H9 (cell line): ENCODE measurements at regions not wholly inside any gene's neighbourhood (a gene's known extent, or its start where the extent isn't known, plus 50 kb on each side); places are given as distances from the start of the nearest gene placed in this dataset.

Source experiments
- DNase-seq: peaks from one replicate; pipeline ENCODE4 v3.0.0-alpha.2; 2017
- H2AFZ ChIP-seq: one replicate; pipeline ENCODE4 v1.6.1; 2013; ENCODE audit warnings: mild to moderate bottlenecking, low read length, control low read depth, moderate library complexity
- H2AK5ac ChIP-seq: 2 replicates; pipeline ENCODE4 v1.6.1; 2013; ENCODE audit warnings: low read length, control low read depth, mixed read lengths; ENCODE audit not compliant: insufficient read length
- H2BK120ac ChIP-seq: one replicate; pipeline ENCODE4 v1.6.1; 2013; ENCODE audit warnings: low read depth, mild to moderate bottlenecking, low read length, control low read depth, inconsistent platforms; ENCODE audit not compliant: poor library complexity, severe bottlenecking
- H2BK12ac ChIP-seq: 2 replicates; pipeline ENCODE4 v1.6.1; 2013; ENCODE audit warnings: low read length, control low read depth, mixed read lengths, low read depth; ENCODE audit not compliant: insufficient read length
- H2BK15ac ChIP-seq: 2 replicates; pipeline ENCODE4 v1.6.1; 2013; ENCODE audit warnings: low read depth, low read length, control low read depth
- H2BK20ac ChIP-seq: one replicate; pipeline ENCODE4 v1.6.1; 2013; ENCODE audit warnings: low read depth, mild to moderate bottlenecking, low read length, control low read depth, inconsistent platforms; ENCODE audit not compliant: poor library complexity, severe bottlenecking
- H2BK5ac ChIP-seq: 2 replicates; pipeline ENCODE4 v1.6.1; 2013; ENCODE audit warnings: low read length, control low read depth, mixed read lengths; ENCODE audit not compliant: insufficient read length
- H3K14ac ChIP-seq: 2 replicates; pipeline ENCODE4 v1.6.1; 2013; ENCODE audit warnings: low read length, control low read depth; ENCODE audit not compliant: insufficient read depth
- H3K18ac ChIP-seq: 2 replicates; pipeline ENCODE4 v1.6.1; 2013; ENCODE audit warnings: low read depth, mild to moderate bottlenecking, mixed read lengths, low read length, control low read depth; ENCODE audit not compliant: insufficient read length
- H3K23ac ChIP-seq: 2 replicates; pipeline ENCODE4 v1.6.1; 2013; ENCODE audit warnings: low read length, control low read depth, mixed read lengths, low read depth; ENCODE audit not compliant: insufficient read length
- H3K23me2 ChIP-seq: 2 replicates; pipeline ENCODE4 v1.6.1; 2013; ENCODE audit warnings: low read depth, mild to moderate bottlenecking, mixed read lengths, low read length, control low read depth; ENCODE audit not compliant: insufficient read length, poor library complexity, severe bottlenecking
- H3K27ac ChIP-seq: 2 replicates; pipeline ENCODE4 v1.5.1; 2013; ENCODE audit warnings: low read length, control low read depth, mixed read lengths, low read depth; ENCODE audit not compliant: insufficient read length
- H3K27me3 ChIP-seq: 2 replicates; pipeline ENCODE4 v1.6.1; 2013; ENCODE audit warnings: low read length, control low read depth, inconsistent platforms; ENCODE audit not compliant: insufficient read depth
- H3K4ac ChIP-seq: 2 replicates; pipeline ENCODE4 v1.6.1; 2013; ENCODE audit warnings: low read depth, mild to moderate bottlenecking, control low read depth, inconsistent platforms, low read length, moderate library complexity
- H3K4me1 ChIP-seq: 2 replicates; pipeline ENCODE4 v1.6.1; 2013; ENCODE audit warnings: low read length, control low read depth, inconsistent platforms; ENCODE audit not compliant: insufficient read depth
- H3K4me2 ChIP-seq: 2 replicates; pipeline ENCODE4 v1.6.1; 2013; ENCODE audit warnings: low read length, control low read depth, mixed read lengths; ENCODE audit not compliant: insufficient read length, insufficient read depth
- H3K56ac ChIP-seq: 2 replicates; pipeline ENCODE4 v1.6.1; 2013; ENCODE audit warnings: low read depth, mild to moderate bottlenecking, mixed read lengths, low read length, control low read depth; ENCODE audit not compliant: insufficient read length
- H3K79me1 ChIP-seq: 2 replicates; pipeline ENCODE4 v1.6.1; 2013; ENCODE audit warnings: low read depth, mild to moderate bottlenecking, moderate library complexity, low read length, control low read depth, inconsistent platforms; ENCODE audit not compliant: insufficient read depth, poor library complexity, severe bottlenecking
- H3K79me2 ChIP-seq: 2 replicates; pipeline ENCODE4 v1.6.1; 2013; ENCODE audit warnings: low read length, control low read depth, inconsistent platforms; ENCODE audit not compliant: insufficient read depth
- H3K9ac ChIP-seq: 2 replicates; pipeline ENCODE4 v1.6.1; 2013; ENCODE audit warnings: low read length, control low read depth, mixed read lengths; ENCODE audit not compliant: insufficient read length; ENCODE audit errors: extremely low read depth
- H3K9me3 ChIP-seq: one replicate; pipeline ENCODE4 v1.6.1; 2013; ENCODE audit warnings: low read depth, low read length, inconsistent platforms; ENCODE audit not compliant: control insufficient read depth
- H3T11ph ChIP-seq: one replicate; pipeline ENCODE4 v1.6.1; 2013; ENCODE audit warnings: mild to moderate bottlenecking, low read length, control low read depth, inconsistent platforms
- H4K20me1 ChIP-seq: one replicate; pipeline ENCODE4 v1.6.1; 2013; ENCODE audit not compliant: control insufficient read depth, insufficient read length, insufficient read depth
- H4K5ac ChIP-seq: 2 replicates; pipeline ENCODE4 v1.6.1; 2013; ENCODE audit warnings: low read depth, mild to moderate bottlenecking, mixed read lengths, low read length, control low read depth; ENCODE audit not compliant: insufficient read length
- H4K8ac ChIP-seq: replicated peaks from 2 replicates; pipeline ENCODE4 v1.6.1; 2013; ENCODE audit warnings: low read length, control low read depth, mixed read lengths, low read depth; ENCODE audit not compliant: insufficient read length
- H4K91ac ChIP-seq: 2 replicates; pipeline ENCODE4 v1.6.1; 2013; ENCODE audit warnings: low read depth, mild to moderate bottlenecking, moderate library complexity, mixed read lengths, low read length, control low read depth; ENCODE audit not compliant: insufficient read length
- H3K27ac Mint-ChIP-seq, 3 experiments: 2 replicates in 2 of 3; 3 replicates in 1 of 3; pipeline ENCODE4 v1.8.0; 2020 to 2021; ENCODE audit warnings: mixed read lengths in 3 of 3, mild to moderate bottlenecking in 1 of 3, moderate library complexity in 1 of 3
- H3K27me3 Mint-ChIP-seq: 2 replicates; pipeline ENCODE4 v1.8.0; 2021; ENCODE audit warnings: low read depth, mild to moderate bottlenecking, moderate library complexity, mixed read lengths
- H3K36me3 Mint-ChIP-seq, 3 experiments: 2 replicates in 2 of 3; 3 replicates in 1 of 3; pipeline ENCODE4 v1.8.0; 2020 to 2021; ENCODE audit warnings: low read depth in 3 of 3, mixed read lengths in 3 of 3; ENCODE audit not compliant: insufficient read depth in 1 of 3
- H3K4me1 Mint-ChIP-seq, 2 experiments: 2 replicates each; pipeline ENCODE4 v1.8.0; 2020; ENCODE audit warnings: mixed read lengths in 2 of 2
- H3K4me3 Mint-ChIP-seq, 2 experiments: 2 replicates in 1 of 2; 3 replicates in 1 of 2; pipeline ENCODE4 v1.8.0; 2020 to 2021; ENCODE audit warnings: mild to moderate bottlenecking in 2 of 2, mixed read lengths in 2 of 2, moderate library complexity in 1 of 2
- H3K9me3 Mint-ChIP-seq, 2 experiments: 2 replicates in 1 of 2; 3 replicates in 1 of 2; pipeline ENCODE4 v1.8.0; 2020; ENCODE audit warnings: mild to moderate bottlenecking in 2 of 2, mixed read lengths in 2 of 2, moderate library complexity in 1 of 2
- WGBS: extraction: QIAGEN DNeasy Blood & Tissue Kit; methylation state at CpG from one replicate; pipeline ENCODE4 v1.1.7; 2013; ENCODE audit warnings: missing lambda C conversion rate, low lambda C conversion rate, mixed read lengths; ENCODE audit not compliant: insufficient read length; ENCODE audit errors: extremely low coverage; 5-methylcytosine and 5-hydroxymethylcytosine counted together
- TF ChIP-seq, protein P1 (sequence below): fragments of 200-600 bp; sonication (generic); conservative IDR thresholded peaks from 3 replicates; pipeline ENCODE4 v1.8.0; 2021; ENCODE audit warnings: antibody characterized with exemption, mild to moderate bottlenecking

DNA sequence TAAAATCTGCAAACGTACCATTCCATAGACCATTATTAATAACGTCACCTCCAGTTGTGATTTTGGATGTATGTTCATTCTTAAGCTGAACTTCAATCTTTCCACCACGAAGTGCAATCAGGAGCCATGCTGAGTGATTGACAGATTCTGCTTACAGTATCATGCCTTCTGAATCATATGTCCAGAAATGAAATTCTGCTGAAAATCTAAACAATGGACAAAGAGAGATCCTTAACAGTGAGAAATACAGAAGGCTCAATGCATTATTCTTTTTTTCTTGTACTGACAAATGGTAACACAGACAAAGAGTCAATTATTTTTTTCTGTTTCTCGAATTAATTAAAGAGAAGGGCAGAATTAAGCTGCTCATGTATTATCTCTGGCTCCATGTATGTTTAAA, 1114.5 kb downstream of the EPHA3 start:
- WGBS = no CpG with 5 or more reads among the region's 4 CpGs
- Histone ChIP-seq H2BK5ac (no peak overlapping the region), H2BK12ac (no peak overlapping the region), H3K9me3 (no peaks in the 10 kb centered on the region), H2AK5ac (no peak overlapping the region), H3K4ac (no peak overlapping the region), H4K5ac (no peak overlapping the region), H3K18ac (no peak overlapping the region), H2BK15ac (no peak overlapping the region), H4K20me1 (no peaks in the 10 kb centered on the region), H2BK20ac (no peak overlapping the region), H3T11ph (no peak overlapping the region), H3K4me1 (no peaks in the 10 kb centered on the region), H2BK120ac (no peak overlapping the region), H3K79me2 (no peaks in the 10 kb centered on the region), H3K14ac (no peak overlapping the region), H3K79me1 (no peaks in the 10 kb centered on the region), H4K91ac (no peak overlapping the region), H4K8ac (no peak overlapping the region), H3K9ac (no peak overlapping the region), H3K27me3 (no peaks in the 10 kb centered on the region), H2AFZ (no peak overlapping the region), H3K23me2 (no peaks in the 10 kb centered on the region), H3K27ac (no peak overlapping the region), H3K56ac (no peak overlapping the region), H3K4me2 (no peak overlapping the region), H3K23ac (no peak overlapping the region)
- no peaks in the 10 kb centered on the region for H3K4me1 Mint-ChIP-seq
- no peak overlapping the region for H3K27ac Mint-ChIP-seq
- H3K27me3 Mint-ChIP-seq = no peaks in the 10 kb centered on the region
- DNase-seq = no peak
- peaks cover 50 to 70% of the 10 kb centered on the region in 2 experiments for H3K9me3 Mint-ChIP-seq
- no peak overlapping the region for H3K4me3 Mint-ChIP-seq
- peaks cover 5 to 9% (median 8%) of the 10 kb centered on the region in 3 experiments; a peak in 6 of 7 replicates for H3K36me3 Mint-ChIP-seq
- TF ChIP-seq, protein P1, sequence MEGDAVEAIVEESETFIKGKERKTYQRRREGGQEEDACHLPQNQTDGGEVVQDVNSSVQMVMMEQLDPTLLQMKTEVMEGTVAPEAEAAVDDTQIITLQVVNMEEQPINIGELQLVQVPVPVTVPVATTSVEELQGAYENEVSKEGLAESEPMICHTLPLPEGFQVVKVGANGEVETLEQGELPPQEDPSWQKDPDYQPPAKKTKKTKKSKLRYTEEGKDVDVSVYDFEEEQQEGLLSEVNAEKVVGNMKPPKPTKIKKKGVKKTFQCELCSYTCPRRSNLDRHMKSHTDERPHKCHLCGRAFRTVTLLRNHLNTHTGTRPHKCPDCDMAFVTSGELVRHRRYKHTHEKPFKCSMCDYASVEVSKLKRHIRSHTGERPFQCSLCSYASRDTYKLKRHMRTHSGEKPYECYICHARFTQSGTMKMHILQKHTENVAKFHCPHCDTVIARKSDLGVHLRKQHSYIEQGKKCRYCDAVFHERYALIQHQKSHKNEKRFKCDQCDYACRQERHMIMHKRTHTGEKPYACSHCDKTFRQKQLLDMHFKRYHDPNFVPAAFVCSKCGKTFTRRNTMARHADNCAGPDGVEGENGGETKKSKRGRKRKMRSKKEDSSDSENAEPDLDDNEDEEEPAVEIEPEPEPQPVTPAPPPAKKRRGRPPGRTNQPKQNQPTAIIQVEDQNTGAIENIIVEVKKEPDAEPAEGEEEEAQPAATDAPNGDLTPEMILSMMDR = no peak
